Left lung (tissue), 4 donors: ENCODE measurements at regions not wholly inside any gene's neighbourhood (a gene's known extent, or its start where the extent isn't known, plus 50 kb on each side); places are given as distances from the start of the nearest gene placed in this dataset.

Experiments used
- ATAC-seq: fragments of 200-7000 bp; cut with Tn5 transposase; one replicate; pipeline ENCODE4 v1.9.1; 2020; ENCODE audit warnings: moderate library complexity
- DNase-seq, 4 donors: peaks; one replicate each; pipeline ENCODE4 v3.0.0-alpha.2; 2013 to 2020
- H3K27ac ChIP-seq, 2 donors: fragments of 200-600 bp; sonication (generic) in 1 of 2; one replicate each; pipeline versions ENCODE4 v1.5.0 to v1.8.0; 2020 to 2021
- H3K27me3 ChIP-seq, 2 donors: fragments of 200-600 bp; sonication (generic) in 1 of 2; one replicate each; pipeline versions ENCODE4 v1.5.0 to v1.8.0; 2020 to 2021
- H3K36me3 ChIP-seq, 2 donors: fragments of 200-600 bp; sonication (generic) in 1 of 2; one replicate each; pipeline versions ENCODE4 v1.5.0 to v1.8.0; 2020 to 2021
- H3K4me1 ChIP-seq, 2 donors: fragments of 200-600 bp; one replicate each; pipeline ENCODE4 v1.8.0; 2021
- H3K4me3 ChIP-seq, 2 donors: fragments of 200-600 bp; sonication (generic) in 1 of 2; one replicate each; pipeline versions ENCODE4 v1.5.0 to v1.8.0; 2020 to 2021; ENCODE audit warnings: mild to moderate bottlenecking in 1 of 2
- H3K9me3 ChIP-seq, 2 donors: fragments of 200-600 bp; sonication (generic) in 1 of 2; one replicate each; pipeline versions ENCODE4 v1.5.0 to v1.8.0; 2020 to 2021
- intact Hi-C, 2 donors: fragments of 100-400 bp; cut with DNase I; formaldehyde crosslinking; loops; one replicate each; pipeline versions ENCODE4 v1.11.2 to v1.14.2; 2022
- TF ChIP-seq, protein P1 (sequence below), 2 donors: fragments of 200-600 bp; sonication (generic) in 1 of 2; IDR thresholded peaks; one replicate each; pipeline versions ENCODE4 v1.5.0 to v1.8.0; 2021; ENCODE audit warnings: antibody characterized with exemption in 2 of 2
- donor health status: DM: no; HTN: yes; CAD: no.
- donor health status: DM: no; HTN: no; CAD: no.

DNA sequence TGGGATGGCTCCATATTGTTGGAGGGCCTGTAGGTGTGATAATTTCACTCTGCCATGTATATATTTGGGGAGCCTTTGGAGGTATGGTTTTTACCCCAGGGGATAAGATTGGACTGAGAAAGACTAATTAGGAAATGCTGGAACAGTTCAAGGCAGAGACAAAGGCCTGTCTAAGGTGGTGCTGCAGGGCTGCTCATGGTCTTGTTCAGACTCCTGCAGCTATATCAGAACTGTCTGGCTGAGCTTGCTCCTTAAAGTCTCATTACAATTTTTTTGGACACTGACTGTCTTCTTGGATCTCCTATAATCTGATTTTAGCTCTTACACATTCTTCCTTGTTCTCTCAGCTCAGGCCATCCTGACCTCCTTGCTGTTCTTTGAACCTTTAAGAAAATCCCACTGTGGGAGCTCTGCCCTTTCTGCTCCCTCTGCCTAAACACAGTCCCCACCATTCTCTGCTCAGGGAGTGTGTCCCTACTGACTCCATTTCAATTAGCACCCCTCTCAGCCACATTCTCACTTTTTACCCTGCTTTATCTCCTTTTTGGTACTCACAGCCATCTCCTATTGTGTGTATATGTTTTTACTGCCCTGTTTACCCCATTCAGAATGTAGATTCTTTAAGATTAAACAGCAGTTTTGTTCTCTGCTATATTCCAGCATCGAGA lies 468.7 kb upstream of the FANCL start:
- Histone ChIP-seq H3K27me3 (no peaks in the 10 kb centered on the region), H3K36me3 (no peaks in the 10 kb centered on the region), H3K27ac (no peak overlapping the region), H3K4me3 (no peak overlapping the region), H3K4me1 (no peaks in the 10 kb centered on the region), H3K9me3 (no peaks in the 10 kb centered on the region)
- ATAC-seq (no peak), DNase-seq (no peak)
- intact Hi-C loops = no loop called here
- TF ChIP-seq, protein P1, sequence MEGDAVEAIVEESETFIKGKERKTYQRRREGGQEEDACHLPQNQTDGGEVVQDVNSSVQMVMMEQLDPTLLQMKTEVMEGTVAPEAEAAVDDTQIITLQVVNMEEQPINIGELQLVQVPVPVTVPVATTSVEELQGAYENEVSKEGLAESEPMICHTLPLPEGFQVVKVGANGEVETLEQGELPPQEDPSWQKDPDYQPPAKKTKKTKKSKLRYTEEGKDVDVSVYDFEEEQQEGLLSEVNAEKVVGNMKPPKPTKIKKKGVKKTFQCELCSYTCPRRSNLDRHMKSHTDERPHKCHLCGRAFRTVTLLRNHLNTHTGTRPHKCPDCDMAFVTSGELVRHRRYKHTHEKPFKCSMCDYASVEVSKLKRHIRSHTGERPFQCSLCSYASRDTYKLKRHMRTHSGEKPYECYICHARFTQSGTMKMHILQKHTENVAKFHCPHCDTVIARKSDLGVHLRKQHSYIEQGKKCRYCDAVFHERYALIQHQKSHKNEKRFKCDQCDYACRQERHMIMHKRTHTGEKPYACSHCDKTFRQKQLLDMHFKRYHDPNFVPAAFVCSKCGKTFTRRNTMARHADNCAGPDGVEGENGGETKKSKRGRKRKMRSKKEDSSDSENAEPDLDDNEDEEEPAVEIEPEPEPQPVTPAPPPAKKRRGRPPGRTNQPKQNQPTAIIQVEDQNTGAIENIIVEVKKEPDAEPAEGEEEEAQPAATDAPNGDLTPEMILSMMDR (IDR thresholded peaks at IDR 0.05) = no peak

DNA sequence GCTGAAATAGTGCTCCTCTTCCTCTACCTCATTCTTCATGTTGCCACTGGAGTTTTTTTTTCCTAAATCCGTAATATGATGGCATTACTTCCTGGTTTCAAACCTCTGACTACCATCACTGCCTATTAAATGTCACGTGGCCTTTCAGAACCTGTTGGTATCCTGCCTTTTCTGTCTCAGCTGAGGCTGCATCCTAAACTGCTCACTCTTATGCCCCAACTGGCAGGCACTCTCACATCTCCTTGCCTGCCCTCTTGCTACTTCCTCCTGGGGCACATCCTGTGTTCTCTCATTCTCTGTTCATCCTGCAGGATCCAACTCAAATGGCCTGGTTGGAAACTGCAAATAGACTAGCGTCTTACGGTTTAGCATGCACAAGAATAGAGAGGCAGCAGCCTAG lies 468.1 kb upstream of the FANCL start:
- ATAC-seq (no peak), DNase-seq (no peak)
- Histone ChIP-seq H3K27ac (no peak overlapping the region), H3K27me3 (no peaks in the 10 kb centered on the region), H3K4me3 (no peak overlapping the region), H3K4me1 (no peaks in the 10 kb centered on the region), H3K9me3 (no peaks in the 10 kb centered on the region), H3K36me3 (no peaks in the 10 kb centered on the region)
- TF ChIP-seq, protein P1 (IDR thresholded peaks at IDR 0.05) = no peak
- intact Hi-C loops = no loop called here

DNA sequence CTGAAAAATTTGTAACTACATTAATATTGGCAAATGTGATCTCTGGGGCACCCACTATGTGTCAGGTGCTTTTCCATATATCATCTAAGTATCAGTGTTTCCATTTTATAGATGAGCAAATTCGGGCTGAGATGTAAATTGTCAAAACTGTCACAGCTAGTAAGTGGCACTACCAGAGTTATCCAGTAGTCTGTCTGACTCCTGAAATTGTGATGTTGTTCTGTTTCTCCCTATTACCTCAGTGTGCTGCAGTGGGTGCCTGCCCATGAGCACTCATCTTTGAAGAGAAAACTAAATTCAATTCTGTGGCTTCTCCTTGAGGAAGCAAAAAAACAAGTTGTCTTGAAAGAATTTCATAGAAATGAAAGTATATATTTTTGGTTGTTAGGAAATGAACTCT lies 467.4 kb upstream of the FANCL start:
- Histone ChIP-seq H3K9me3 (no peaks in the 10 kb centered on the region), H3K4me1 (no peaks in the 10 kb centered on the region), H3K4me3 (no peak overlapping the region), H3K27me3 (no peaks in the 10 kb centered on the region), H3K36me3 (no peaks in the 10 kb centered on the region), H3K27ac (no peak overlapping the region)
- TF ChIP-seq, protein P1 (IDR thresholded peaks at IDR 0.05) = no peak
- intact Hi-C loops = no loop called here
- no peak for DNase-seq
- ATAC-seq = no peak

DNA sequence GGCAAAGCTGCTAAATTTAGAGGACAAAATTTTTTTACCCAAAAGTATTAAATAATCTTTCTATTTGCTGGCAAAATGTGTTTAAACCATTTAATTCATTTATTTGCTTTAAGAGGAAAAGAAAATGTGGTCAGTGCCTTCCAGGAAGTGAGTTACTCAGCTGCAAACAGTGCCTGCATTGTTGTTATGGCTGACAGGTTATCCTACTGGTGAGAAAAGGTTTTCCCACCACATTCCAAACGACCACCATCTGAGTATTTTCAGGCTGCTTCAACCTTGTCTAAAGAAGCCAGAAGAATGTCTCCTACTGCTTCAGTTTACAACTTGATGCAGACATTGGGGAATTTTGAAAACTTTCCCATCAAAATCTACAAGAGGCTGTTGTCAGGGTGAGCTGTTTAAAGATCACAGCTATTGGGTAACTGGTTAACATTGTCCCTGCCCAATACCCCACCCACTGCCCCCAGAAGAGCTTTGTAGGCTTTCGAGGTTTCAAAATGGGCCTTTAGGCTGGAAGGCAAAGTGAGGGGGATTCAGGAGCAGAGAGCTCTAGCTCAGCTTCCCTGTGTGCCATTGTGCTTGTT lies 461.3 kb upstream of the FANCL start:
- DNase-seq (no peak), ATAC-seq (no peak)
- Histone ChIP-seq H3K4me3 (no peak overlapping the region), H3K27ac (no peak overlapping the region), H3K9me3 (no peaks in the 10 kb centered on the region), H3K27me3 (no peaks in the 10 kb centered on the region), H3K36me3 (no peaks in the 10 kb centered on the region), H3K4me1 (no peaks in the 10 kb centered on the region)
- TF ChIP-seq, protein P1 (IDR thresholded peaks at IDR 0.05) = no peak
- intact Hi-C loops = no loop called here

DNA sequence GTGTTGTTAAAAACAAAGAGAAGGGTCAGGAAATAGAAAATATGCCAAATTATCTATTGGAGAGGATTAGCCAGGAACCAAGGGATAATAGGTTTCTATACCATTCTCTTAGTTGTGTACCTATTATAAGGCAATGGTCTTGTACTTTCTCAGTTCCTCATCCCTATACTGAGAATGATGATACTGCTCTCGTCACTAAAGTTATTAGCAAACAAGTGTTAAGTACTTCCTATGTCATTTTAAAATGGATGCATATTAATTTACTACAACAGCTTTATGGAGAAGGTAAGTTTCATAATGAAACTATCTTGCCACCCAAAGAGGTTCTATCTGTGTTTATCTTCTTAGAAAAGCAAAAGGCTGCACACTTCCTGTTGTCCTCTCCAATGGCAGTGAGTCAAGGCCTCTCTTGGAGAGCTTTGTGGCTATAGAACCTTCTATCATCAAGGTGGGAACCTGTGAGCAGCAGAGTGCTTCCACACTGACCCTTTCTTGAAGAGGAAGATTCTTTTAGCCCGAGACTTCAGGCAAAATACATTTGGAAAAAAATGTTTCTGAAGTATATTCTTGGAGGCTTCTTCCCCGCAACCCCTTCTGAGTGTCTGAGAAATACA lies 460.7 kb upstream of the FANCL start:
- Histone ChIP-seq H3K36me3 (no peaks in the 10 kb centered on the region), H3K9me3 (no peaks in the 10 kb centered on the region), H3K4me3 (no peak overlapping the region), H3K27me3 (no peaks in the 10 kb centered on the region), H3K4me1 (no peaks in the 10 kb centered on the region), H3K27ac (no peak overlapping the region)
- intact Hi-C loops = no loop called here
- DNase-seq = no peak
- no peak for ATAC-seq
- TF ChIP-seq, protein P1 (IDR thresholded peaks at IDR 0.05) = no peak
